GM12878 (cell line): ENCODE measurements at regions not wholly inside any gene's neighbourhood (a gene's known extent, or its start where the extent isn't known, plus 50 kb on each side); places are given as distances from the start of the nearest gene placed in this dataset.
A peak's percentile ranks its signal among the peaks of the same experiment; 100 is the strongest.

ENCODE experiments used
- BHLHE40 ChIP-seq, 2 experiments: fragments of 450-650 bp in 1 of 2; IDR thresholded peaks; 2 replicates each; pipeline ENCODE4 v1.6.1; 2011 to 2017; ENCODE audit warnings: low read depth in 2 of 2, borderline replicate concordance in 1 of 2, improper control_type of control experiment in 1 of 2, low read length in 1 of 2, mild to moderate bottlenecking in 1 of 2
- EGR1 ChIP-seq, 2 experiments: IDR thresholded peaks; 1 replicate in 1 of 2; 2 replicates in 1 of 2; pipeline ENCODE4 v1.6.1; 2011 to 2012; ENCODE audit warnings: low read depth in 2 of 2, low read length in 2 of 2, borderline replicate concordance in 1 of 2, mild to moderate bottlenecking in 1 of 2, moderate library complexity in 1 of 2
- EP300 ChIP-seq, 2 experiments: fragments of 150-350 bp in 1 of 2; IDR thresholded peaks; 2 replicates each; pipeline ENCODE4 v1.6.1; 2011 to 2012; ENCODE audit warnings: low read depth in 2 of 2, low read length in 2 of 2, borderline replicate concordance in 1 of 2, improper control_type of control experiment in 1 of 2, inconsistent platforms in 1 of 2; ENCODE audit not compliant: control insufficient read depth in 1 of 2
- ESRRA ChIP-seq: IDR thresholded peaks from 2 replicates; pipeline ENCODE4 v1.6.1; 2012; ENCODE audit warnings: mild to moderate bottlenecking, low read length, improper control_type of control experiment
- EZH2 ChIP-seq: IDR thresholded peaks from 2 replicates; pipeline ENCODE4 v1.6.1; 2012; ENCODE audit warnings: low read depth, mild to moderate bottlenecking, control low read depth, inconsistent platforms, low read length, borderline replicate concordance; ENCODE audit not compliant: control insufficient read depth
- JUNB ChIP-seq: IDR thresholded peaks from 2 replicates; pipeline ENCODE4 v1.6.1; 2016; ENCODE audit warnings: antibody characterized with exemption, mild to moderate bottlenecking
- MTA3 ChIP-seq: IDR thresholded peaks from 2 replicates; pipeline ENCODE4 v1.6.1; 2012; ENCODE audit warnings: low read length, inconsistent platforms, borderline replicate concordance
- MYB ChIP-seq: fragments of 150-350 bp; IDR thresholded peaks from 2 replicates; pipeline ENCODE4 v1.6.1; 2014; ENCODE audit warnings: mild to moderate bottlenecking, low read depth, low read length, borderline replicate concordance
- POLR2A ChIP-seq: IDR thresholded peaks from 2 replicates; pipeline ENCODE4 v1.6.1; 2011; ENCODE audit warnings: low read depth, mild to moderate bottlenecking, low read length
- POU2F2 ChIP-seq: IDR thresholded peaks from 3 replicates; pipeline ENCODE4 v1.6.1; 2011; ENCODE audit warnings: low read depth, mild to moderate bottlenecking, low read length, borderline replicate concordance
- SMAD5 ChIP-seq: IDR thresholded peaks from 2 replicates; pipeline ENCODE4 v1.6.1; 2016; ENCODE audit warnings: antibody characterized with exemption, low read depth
- SMC3 ChIP-seq: IDR thresholded peaks from 2 replicates; pipeline ENCODE4 v1.6.1; 2011; ENCODE audit warnings: low read length, improper control_type of control experiment, borderline replicate concordance
- SP1 ChIP-seq: IDR thresholded peaks from one replicate; pipeline ENCODE4 v1.6.1; 2011; ENCODE audit warnings: low read depth, low read length
- STAT1 ChIP-seq: fragments of 450-650 bp; conservative IDR thresholded peaks from 2 replicates; pipeline ENCODE4 v1.6.1; 2014; ENCODE audit warnings: antibody characterized with exemption, mild to moderate bottlenecking
- SUZ12 ChIP-seq: fragments of 200-600 bp; sonication (generic); IDR thresholded peaks from one replicate; pipeline ENCODE4 v1.6.1; 2018; ENCODE audit warnings: antibody characterized with exemption, mild to moderate bottlenecking; ENCODE audit not compliant: unreplicated experiment
- ZNF217 ChIP-seq: fragments of 450-650 bp; IDR thresholded peaks from 2 replicates; pipeline ENCODE4 v1.6.1; 2017; ENCODE audit warnings: antibody characterized with exemption, mild to moderate bottlenecking
- TF ChIP-seq, protein P1 (sequence below): fragments of 450-650 bp; IDR thresholded peaks from 2 replicates; pipeline ENCODE4 v1.6.1; 2018; ENCODE audit warnings: mild to moderate bottlenecking, low read depth, moderate library complexity; ENCODE audit not compliant: partially characterized antibody
- TF ChIP-seq, protein P2 (sequence below): IDR thresholded peaks from 2 replicates; pipeline ENCODE4 v1.6.1; 2012; ENCODE audit warnings: improper control_type of control experiment, low read depth, low read length; ENCODE audit not compliant: insufficient replicate concordance
- TF ChIP-seq, protein P3 (sequence below): IDR thresholded peaks from 2 replicates; pipeline ENCODE4 v1.6.1; 2011; ENCODE audit warnings: mild to moderate bottlenecking, low read depth, low read length, moderate library complexity; ENCODE audit not compliant: insufficient replicate concordance
- TF ChIP-seq, protein P4 (sequence below): fragments of 450-650 bp; IDR thresholded peaks from 2 replicates; pipeline ENCODE4 v1.6.1; 2016; ENCODE audit warnings: mild to moderate bottlenecking

DNA sequence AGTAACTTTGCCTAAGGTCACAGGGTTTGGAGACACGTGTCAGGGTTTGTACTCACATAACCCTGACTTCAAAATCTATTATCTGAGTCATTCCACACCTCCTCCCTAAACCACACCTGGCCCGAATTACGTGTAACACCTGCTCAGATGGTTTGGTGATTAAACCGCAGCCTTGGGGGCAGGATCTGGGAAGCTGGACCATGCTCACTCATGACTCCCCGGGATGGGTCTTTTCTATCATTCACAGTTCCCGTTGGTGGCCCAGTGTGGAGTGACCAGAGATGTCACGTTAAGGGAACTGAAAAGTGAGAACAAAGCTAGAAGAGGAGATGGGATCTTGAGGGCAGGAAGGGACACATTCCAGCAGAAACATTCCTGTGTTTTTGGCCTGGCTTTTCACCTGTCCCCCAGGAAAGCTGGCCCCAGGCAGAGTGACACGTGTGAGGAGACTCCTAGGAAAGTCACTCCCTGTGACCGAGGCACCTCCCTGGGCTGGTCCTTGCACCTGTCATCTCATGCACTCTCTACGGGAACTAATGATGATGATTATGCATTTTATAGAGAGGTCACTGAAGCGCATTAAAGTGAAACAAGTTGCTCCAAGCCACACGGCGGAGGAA is 75.4 kb upstream of the POMGNT2 start (continued):
- TF ChIP-seq, protein P1, sequence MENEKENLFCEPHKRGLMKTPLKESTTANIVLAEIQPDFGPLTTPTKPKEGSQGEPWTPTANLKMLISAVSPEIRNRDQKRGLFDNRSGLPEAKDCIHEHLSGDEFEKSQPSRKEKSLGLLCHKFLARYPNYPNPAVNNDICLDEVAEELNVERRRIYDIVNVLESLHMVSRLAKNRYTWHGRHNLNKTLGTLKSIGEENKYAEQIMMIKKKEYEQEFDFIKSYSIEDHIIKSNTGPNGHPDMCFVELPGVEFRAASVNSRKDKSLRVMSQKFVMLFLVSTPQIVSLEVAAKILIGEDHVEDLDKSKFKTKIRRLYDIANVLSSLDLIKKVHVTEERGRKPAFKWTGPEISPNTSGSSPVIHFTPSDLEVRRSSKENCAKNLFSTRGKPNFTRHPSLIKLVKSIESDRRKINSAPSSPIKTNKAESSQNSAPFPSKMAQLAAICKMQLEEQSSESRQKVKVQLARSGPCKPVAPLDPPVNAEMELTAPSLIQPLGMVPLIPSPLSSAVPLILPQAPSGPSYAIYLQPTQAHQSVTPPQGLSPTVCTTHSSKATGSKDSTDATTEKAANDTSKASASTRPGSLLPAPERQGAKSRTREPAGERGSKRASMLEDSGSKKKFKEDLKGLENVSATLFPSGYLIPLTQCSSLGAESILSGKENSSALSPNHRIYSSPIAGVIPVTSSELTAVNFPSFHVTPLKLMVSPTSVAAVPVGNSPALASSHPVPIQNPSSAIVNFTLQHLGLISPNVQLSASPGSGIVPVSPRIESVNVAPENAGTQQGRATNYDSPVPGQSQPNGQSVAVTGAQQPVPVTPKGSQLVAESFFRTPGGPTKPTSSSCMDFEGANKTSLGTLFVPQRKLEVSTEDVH: no peak
- TF ChIP-seq BHLHE40 (IDR thresholded peaks at IDR 0.05; ENCODE audit: borderline replicate concordance in 1 of 2, low read depth in 2 of 2, low read length in 1 of 2): peak; percentile 62 to 85; a peak in 3 of 4 replicates
- no peak for TF ChIP-seq STAT1
- no peak for TF ChIP-seq SP1
- TF ChIP-seq, protein P2, sequence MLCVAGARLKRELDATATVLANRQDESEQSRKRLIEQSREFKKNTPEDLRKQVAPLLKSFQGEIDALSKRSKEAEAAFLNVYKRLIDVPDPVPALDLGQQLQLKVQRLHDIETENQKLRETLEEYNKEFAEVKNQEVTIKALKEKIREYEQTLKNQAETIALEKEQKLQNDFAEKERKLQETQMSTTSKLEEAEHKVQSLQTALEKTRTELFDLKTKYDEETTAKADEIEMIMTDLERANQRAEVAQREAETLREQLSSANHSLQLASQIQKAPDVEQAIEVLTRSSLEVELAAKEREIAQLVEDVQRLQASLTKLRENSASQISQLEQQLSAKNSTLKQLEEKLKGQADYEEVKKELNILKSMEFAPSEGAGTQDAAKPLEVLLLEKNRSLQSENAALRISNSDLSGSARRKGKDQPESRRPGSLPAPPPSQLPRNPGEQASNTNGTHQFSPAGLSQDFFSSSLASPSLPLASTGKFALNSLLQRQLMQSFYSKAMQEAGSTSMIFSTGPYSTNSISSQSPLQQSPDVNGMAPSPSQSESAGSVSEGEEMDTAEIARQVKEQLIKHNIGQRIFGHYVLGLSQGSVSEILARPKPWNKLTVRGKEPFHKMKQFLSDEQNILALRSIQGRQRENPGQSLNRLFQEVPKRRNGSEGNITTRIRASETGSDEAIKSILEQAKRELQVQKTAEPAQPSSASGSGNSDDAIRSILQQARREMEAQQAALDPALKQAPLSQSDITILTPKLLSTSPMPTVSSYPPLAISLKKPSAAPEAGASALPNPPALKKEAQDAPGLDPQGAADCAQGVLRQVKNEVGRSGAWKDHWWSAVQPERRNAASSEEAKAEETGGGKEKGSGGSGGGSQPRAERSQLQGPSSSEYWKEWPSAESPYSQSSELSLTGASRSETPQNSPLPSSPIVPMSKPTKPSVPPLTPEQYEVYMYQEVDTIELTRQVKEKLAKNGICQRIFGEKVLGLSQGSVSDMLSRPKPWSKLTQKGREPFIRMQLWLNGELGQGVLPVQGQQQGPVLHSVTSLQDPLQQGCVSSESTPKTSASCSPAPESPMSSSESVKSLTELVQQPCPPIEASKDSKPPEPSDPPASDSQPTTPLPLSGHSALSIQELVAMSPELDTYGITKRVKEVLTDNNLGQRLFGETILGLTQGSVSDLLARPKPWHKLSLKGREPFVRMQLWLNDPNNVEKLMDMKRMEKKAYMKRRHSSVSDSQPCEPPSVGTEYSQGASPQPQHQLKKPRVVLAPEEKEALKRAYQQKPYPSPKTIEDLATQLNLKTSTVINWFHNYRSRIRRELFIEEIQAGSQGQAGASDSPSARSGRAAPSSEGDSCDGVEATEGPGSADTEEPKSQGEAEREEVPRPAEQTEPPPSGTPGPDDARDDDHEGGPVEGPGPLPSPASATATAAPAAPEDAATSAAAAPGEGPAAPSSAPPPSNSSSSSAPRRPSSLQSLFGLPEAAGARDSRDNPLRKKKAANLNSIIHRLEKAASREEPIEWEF: no peak
- no peak for TF ChIP-seq ESRRA
- no peak for TF ChIP-seq POU2F2
- TF ChIP-seq SMAD5: no peak
- TF ChIP-seq MYB: no peak
- TF ChIP-seq POLR2A: no peak
- no peak for TF ChIP-seq SUZ12
- TF ChIP-seq, protein P3, sequence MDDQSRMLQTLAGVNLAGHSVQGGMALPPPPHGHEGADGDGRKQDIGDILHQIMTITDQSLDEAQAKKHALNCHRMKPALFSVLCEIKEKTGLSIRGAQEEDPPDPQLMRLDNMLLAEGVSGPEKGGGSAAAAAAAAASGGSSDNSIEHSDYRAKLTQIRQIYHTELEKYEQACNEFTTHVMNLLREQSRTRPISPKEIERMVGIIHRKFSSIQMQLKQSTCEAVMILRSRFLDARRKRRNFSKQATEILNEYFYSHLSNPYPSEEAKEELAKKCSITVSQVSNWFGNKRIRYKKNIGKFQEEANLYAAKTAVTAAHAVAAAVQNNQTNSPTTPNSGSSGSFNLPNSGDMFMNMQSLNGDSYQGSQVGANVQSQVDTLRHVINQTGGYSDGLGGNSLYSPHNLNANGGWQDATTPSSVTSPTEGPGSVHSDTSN: no peak
- peak; percentile 41; the same call in 1 of the 2 replicates for TF ChIP-seq ZNF217
- TF ChIP-seq, protein P4, sequence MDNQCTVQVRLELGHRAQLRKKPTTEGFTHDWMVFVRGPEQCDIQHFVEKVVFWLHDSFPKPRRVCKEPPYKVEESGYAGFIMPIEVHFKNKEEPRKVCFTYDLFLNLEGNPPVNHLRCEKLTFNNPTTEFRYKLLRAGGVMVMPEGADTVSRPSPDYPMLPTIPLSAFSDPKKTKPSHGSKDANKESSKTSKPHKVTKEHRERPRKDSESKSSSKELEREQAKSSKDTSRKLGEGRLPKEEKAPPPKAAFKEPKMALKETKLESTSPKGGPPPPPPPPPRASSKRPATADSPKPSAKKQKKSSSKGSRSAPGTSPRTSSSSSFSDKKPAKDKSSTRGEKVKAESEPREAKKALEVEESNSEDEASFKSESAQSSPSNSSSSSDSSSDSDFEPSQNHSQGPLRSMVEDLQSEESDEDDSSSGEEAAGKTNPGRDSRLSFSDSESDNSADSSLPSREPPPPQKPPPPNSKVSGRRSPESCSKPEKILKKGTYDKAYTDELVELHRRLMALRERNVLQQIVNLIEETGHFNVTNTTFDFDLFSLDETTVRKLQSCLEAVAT: no peak
- no peak for TF ChIP-seq MTA3
- TF ChIP-seq EP300 (IDR thresholded peaks at IDR 0.05; ENCODE audit: borderline replicate concordance in 1 of 2, control insufficient read depth in 1 of 2, low read depth in 2 of 2, low read length in 2 of 2): peak; percentile 21 to 53; a peak in 3 of 4 replicates
- peak; percentile 72 for TF ChIP-seq JUNB
- no peak for TF ChIP-seq EGR1 (IDR thresholded peaks at IDR 0.05; ENCODE audit: borderline replicate concordance in 1 of 2, low read depth in 2 of 2, low read length in 2 of 2)
- TF ChIP-seq SMC3: no peak
- TF ChIP-seq EZH2: no peak
